IMR-90 (cell line): ENCODE measurements at regions not wholly inside any gene's neighbourhood (a gene's known extent, or its start where the extent isn't known, plus 50 kb on each side); places are given as distances from the start of the nearest gene placed in this dataset.

Source experiments
- ATAC-seq: fragments of 200-7000 bp; cut with Tn5 transposase; 2 replicates; pipeline ENCODE4 v1.9.1; 2020; ENCODE audit warnings: low read depth, mild to moderate bottlenecking, moderate library complexity
- BruUV-seq: library from RNA; stranded (reverse); fragments of 400-500 nt; replicated peaks from 2 replicates; lab custom pipeline; 2021; lab: Mats Ljungman, UMichigan
- CTCF ChIA-PET: fragments of 300-600 bp; formaldehyde crosslinking; extraction: SDS; loops from one replicate; lab custom pipeline; 2021; ENCODE audit warnings: antibody characterized with exemption; lab: Yijun Ruan, JAX
- POLR2A ChIA-PET: fragments of 300-600 bp; sonication (Branson Sonifier 250); formaldehyde crosslinking; loops from one replicate; lab custom pipeline; 2022; ENCODE audit warnings: antibody characterized with exemption; ENCODE audit not compliant: unreplicated experiment; lab: Charles Lee
- DNase-seq: peaks from one replicate; pipeline ENCODE4 v3.0.0; 2013
- H2AFZ ChIP-seq: replicated peaks from 2 replicates; pipeline ENCODE3; 2013; ENCODE audit warnings: low read length, mild to moderate bottlenecking; ENCODE audit not compliant: poor library complexity
- H2AK5ac ChIP-seq: 2 replicates; pipeline ENCODE4 v1.6.1; 2013; ENCODE audit warnings: low read depth, low read length, inconsistent platforms
- H2AK9ac ChIP-seq: replicated peaks from 2 replicates; pipeline ENCODE3; 2013; ENCODE audit warnings: mild to moderate bottlenecking, low read depth, low read length, moderate library complexity; ENCODE audit not compliant: poor library complexity
- H2BK120ac ChIP-seq: 2 replicates; pipeline ENCODE4 v1.6.1; 2013; ENCODE audit warnings: low read depth, low read length, inconsistent platforms
- H2BK15ac ChIP-seq: 3 replicates; pipeline ENCODE4 v1.6.1; 2013; ENCODE audit warnings: low read depth, low read length, inconsistent platforms
- H2BK20ac ChIP-seq: 2 replicates; pipeline ENCODE4 v1.6.1; 2013; ENCODE audit warnings: low read depth, mild to moderate bottlenecking, inconsistent platforms, low read length, moderate library complexity
- H2BK5ac ChIP-seq: 2 replicates; pipeline ENCODE4 v1.6.1; 2013; ENCODE audit warnings: mild to moderate bottlenecking, low read depth, low read length, inconsistent platforms; ENCODE audit not compliant: poor library complexity, severe bottlenecking
- H3K14ac ChIP-seq: replicated peaks from 2 replicates; pipeline ENCODE4 v1.6.1; 2013; ENCODE audit warnings: low read depth, low read length, inconsistent platforms
- H3K18ac ChIP-seq: 2 replicates; pipeline ENCODE4 v1.6.1; 2013; ENCODE audit warnings: low read depth, low read length, control low read depth
- H3K23ac ChIP-seq: 2 replicates; pipeline ENCODE4 v1.6.1; 2013; ENCODE audit warnings: low read depth, low read length, inconsistent platforms
- H3K27ac ChIP-seq: 2 replicates; pipeline ENCODE4 v1.5.1; 2013; ENCODE audit warnings: mild to moderate bottlenecking, control low read depth, low read length; ENCODE audit not compliant: insufficient read depth
- H3K27me3 ChIP-seq: 2 replicates; pipeline ENCODE4 v1.6.1; 2013; ENCODE audit warnings: low read length; ENCODE audit not compliant: control insufficient read depth, insufficient read depth
- H3K36me3 ChIP-seq: 2 replicates; pipeline ENCODE4 v1.6.1; 2013; ENCODE audit warnings: low read length, mixed read lengths; ENCODE audit not compliant: control insufficient read depth, insufficient read depth
- H3K4ac ChIP-seq: 2 replicates; pipeline ENCODE4 v1.6.1; 2013; ENCODE audit warnings: low read depth, low read length, inconsistent platforms
- H3K4me1 ChIP-seq: 2 replicates; pipeline ENCODE4 v1.6.1; 2013; ENCODE audit warnings: low read length, mixed read lengths; ENCODE audit not compliant: control insufficient read depth, insufficient read depth
- H3K4me2 ChIP-seq: 2 replicates; pipeline ENCODE4 v1.6.1; 2013; ENCODE audit warnings: low read depth, mild to moderate bottlenecking, control low read depth, low read length, moderate library complexity
- H3K4me3 ChIP-seq: 2 replicates; pipeline ENCODE4 v1.5.1; 2013; ENCODE audit warnings: low read depth, mild to moderate bottlenecking, control low read depth, low read length, moderate library complexity; ENCODE audit not compliant: insufficient read depth
- H3K56ac ChIP-seq: 2 replicates; pipeline ENCODE4 v1.6.1; 2013; ENCODE audit warnings: low read length, inconsistent platforms; ENCODE audit not compliant: insufficient read depth; ENCODE audit errors: extremely low read depth
- H3K79me1 ChIP-seq, 2 experiments: 2 replicates each; pipeline ENCODE4 v1.6.1; 2013; ENCODE audit warnings: low read length in 2 of 2, inconsistent platforms in 1 of 2, low read depth in 1 of 2
- H3K9ac ChIP-seq: 2 replicates; pipeline ENCODE4 v1.6.1; 2013; ENCODE audit warnings: low read depth, low read length, control low read depth
- H3K9me1 ChIP-seq: 2 replicates; pipeline ENCODE4 v1.6.1; 2013; ENCODE audit warnings: low read length, inconsistent platforms; ENCODE audit not compliant: insufficient read depth
- H3K9me3 ChIP-seq: 2 replicates; pipeline ENCODE4 v1.6.1; 2013; ENCODE audit warnings: low read length; ENCODE audit not compliant: control insufficient read depth, insufficient read depth
- H4K20me1 ChIP-seq: 2 replicates; pipeline ENCODE4 v1.6.1; 2013; ENCODE audit warnings: low read length, inconsistent platforms; ENCODE audit not compliant: insufficient read depth
- H4K5ac ChIP-seq: 2 replicates; pipeline ENCODE4 v1.6.1; 2013; ENCODE audit warnings: mild to moderate bottlenecking, low read depth, low read length, control low read depth
- H4K8ac ChIP-seq, 2 experiments: 2 replicates each; pipeline ENCODE4 v1.6.1; 2013; ENCODE audit warnings: low read depth in 2 of 2, low read length in 2 of 2, control low read depth in 1 of 2, inconsistent platforms in 1 of 2
- H4K91ac ChIP-seq: 2 replicates; pipeline ENCODE4 v1.6.1; 2013; ENCODE audit warnings: low read depth, low read length, inconsistent platforms; ENCODE audit not compliant: insufficient read depth
- BHLHE40 ChIP-seq: fragments of 150-350 bp; IDR thresholded peaks from 2 replicates; pipeline ENCODE4 v1.6.1; 2016; ENCODE audit warnings: mild to moderate bottlenecking, low read depth, low read length
- CEBPB ChIP-seq: IDR thresholded peaks from 2 replicates; pipeline ENCODE4 v1.6.1; 2012; ENCODE audit warnings: low read depth, low read length, improper control_type of control experiment
- CHD1 ChIP-seq: IDR thresholded peaks from 2 replicates; pipeline ENCODE4 v1.6.1; 2012; ENCODE audit warnings: low read depth, low read length, improper control_type of control experiment
- CTCF ChIP-seq: conservative IDR thresholded peaks from 2 replicates; pipeline ENCODE4 v1.5.1; 2012; ENCODE audit warnings: mild to moderate bottlenecking, low read depth, low read length, improper control_type of control experiment
- FOS ChIP-seq: fragments of 150-350 bp; IDR thresholded peaks from 2 replicates; pipeline ENCODE4 v1.6.1; 2016; ENCODE audit warnings: low read depth, low read length
- MAFK ChIP-seq: IDR thresholded peaks from 2 replicates; pipeline ENCODE4 v1.6.1; 2012; ENCODE audit warnings: low read depth, low read length, improper control_type of control experiment
- MAZ ChIP-seq: IDR thresholded peaks from 2 replicates; pipeline ENCODE4 v1.6.1; 2012; ENCODE audit warnings: low read depth, mild to moderate bottlenecking, low read length, improper control_type of control experiment, moderate library complexity, borderline replicate concordance
- MXI1 ChIP-seq: IDR thresholded peaks from 2 replicates; pipeline ENCODE4 v1.6.1; 2012; ENCODE audit warnings: low read depth, mild to moderate bottlenecking, low read length, moderate library complexity, borderline replicate concordance
- NFE2L2 ChIP-seq: fragments of 150-350 bp; IDR thresholded peaks from 2 replicates; pipeline ENCODE4 v1.6.1; 2016; ENCODE audit warnings: low read depth, mild to moderate bottlenecking, low read length
- POLR2A ChIP-seq: IDR thresholded peaks from 2 replicates; pipeline ENCODE4 v1.6.1; 2012; ENCODE audit warnings: mild to moderate bottlenecking, low read depth, low read length
- RAD21 ChIP-seq: IDR thresholded peaks from 2 replicates; pipeline ENCODE4 v1.6.1; 2012; ENCODE audit warnings: low read length, improper control_type of control experiment
- RCOR1 ChIP-seq: IDR thresholded peaks from 2 replicates; pipeline ENCODE4 v1.6.1; 2012; ENCODE audit warnings: mild to moderate bottlenecking, low read length, improper control_type of control experiment; ENCODE audit not compliant: insufficient replicate concordance
- RFX5 ChIP-seq: IDR thresholded peaks from 2 replicates; pipeline ENCODE4 v1.8.0; 2012; ENCODE audit warnings: low read depth, mild to moderate bottlenecking, low read length, moderate library complexity
- SMC3 ChIP-seq: fragments of 150-350 bp; IDR thresholded peaks from 2 replicates; pipeline ENCODE4 v1.6.1; 2016; ENCODE audit warnings: low read depth, mild to moderate bottlenecking, antibody characterized with exemption, low read length, moderate library complexity
- USF2 ChIP-seq: fragments of 150-350 bp; IDR thresholded peaks from 2 replicates; pipeline ENCODE4 v1.6.1; 2017; ENCODE audit warnings: mild to moderate bottlenecking, antibody characterized with exemption, low read length, low read depth
- dilution Hi-C: fragments of 300-500 bp; cut with HindIII; formaldehyde crosslinking; loops from one replicate; pipeline ENCODE4 v1.14.3; 2018; ENCODE audit warnings: low sequenced_read_pairs; ENCODE audit not compliant: unreplicated experiment
- in situ Hi-C: fragments of 300-500 bp; cut with MboI; formaldehyde crosslinking; loops from 3 replicates; pipeline ENCODE4 v1.14.3; 2019; ENCODE audit warnings: low sequenced_read_pairs, inconsistent platforms, mixed read lengths
- intact Hi-C: fragments of 100-400 bp; cut with micrococcal nuclease; formaldehyde crosslinking; loops from 2 replicates; pipeline ENCODE4 v1.10.0; 2022
- TF ChIP-seq, protein P1 (sequence below): fragments of 150-350 bp; IDR thresholded peaks from 2 replicates; pipeline ENCODE4 v1.6.1; 2016; ENCODE audit warnings: low read depth, mild to moderate bottlenecking, low read length, moderate library complexity, borderline replicate concordance

- TF ChIP-seq MXI1 (no peak), USF2 (no peak), RCOR1 (no peak), POLR2A (no peak), SMC3 (no peak), CHD1 (no peak), RFX5 (no peak), NFE2L2 (no peak), RAD21 (no peak), BHLHE40 (no peak), FOS (no peak), MAFK (no peak), CEBPB (no peak), CTCF (no peak), MAZ (no peak)
- TF ChIP-seq, protein P1, sequence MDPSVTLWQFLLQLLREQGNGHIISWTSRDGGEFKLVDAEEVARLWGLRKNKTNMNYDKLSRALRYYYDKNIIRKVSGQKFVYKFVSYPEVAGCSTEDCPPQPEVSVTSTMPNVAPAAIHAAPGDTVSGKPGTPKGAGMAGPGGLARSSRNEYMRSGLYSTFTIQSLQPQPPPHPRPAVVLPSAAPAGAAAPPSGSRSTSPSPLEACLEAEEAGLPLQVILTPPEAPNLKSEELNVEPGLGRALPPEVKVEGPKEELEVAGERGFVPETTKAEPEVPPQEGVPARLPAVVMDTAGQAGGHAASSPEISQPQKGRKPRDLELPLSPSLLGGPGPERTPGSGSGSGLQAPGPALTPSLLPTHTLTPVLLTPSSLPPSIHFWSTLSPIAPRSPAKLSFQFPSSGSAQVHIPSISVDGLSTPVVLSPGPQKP, result no peak
- Histone ChIP-seq H3K27me3 (no peaks in the 10 kb centered on the region), H4K91ac (no peak overlapping the region), H2AFZ (no peak overlapping the region), H3K79me1 (no peaks in the 10 kb centered on the region), H3K4me1 (no peaks in the 10 kb centered on the region), H2BK15ac (no peak overlapping the region), H3K9ac (no peak overlapping the region), H2AK9ac (no peak overlapping the region), H4K8ac (no peak overlapping the region), H3K18ac (no peak overlapping the region), H3K23ac (no peak overlapping the region), H2AK5ac (no peak overlapping the region), H3K14ac (no peak overlapping the region), H3K4me2 (no peak overlapping the region), H3K4me3 (no peak overlapping the region), H3K27ac (no peak overlapping the region), H3K36me3 (no peaks in the 10 kb centered on the region), H2BK120ac (no peak overlapping the region), H3K9me1 (no peaks in the 10 kb centered on the region), H3K4ac (no peak overlapping the region), H2BK20ac (no peak overlapping the region), H3K9me3 (no peaks in the 10 kb centered on the region), H4K5ac (no peak overlapping the region), H3K56ac (no peak overlapping the region), H4K20me1 (no peaks in the 10 kb centered on the region), H2BK5ac (no peak overlapping the region)
- CTCF ChIA-PET, result interaction anchor here (1.5 kb wide), 1 partner anchor 10 kb away, joined by 4 read pairs; no protein-coding TSS in a partner anchor
- DNase-seq (no peak), ATAC-seq (no peak)
- dilution Hi-C loops (no loop called here), intact Hi-C loops (no loop called here), in situ Hi-C loops (no loop called here)
- POLR2A ChIA-PET, result no interaction called here
- BruUV-seq, result no TSS peak
Observed at GRCh38 chr4:85062466-85062865, 96.0 kb upstream of the WDFY3 start.
